ENCODE measurements at regions not wholly inside any gene's neighbourhood (a gene's known extent, or its start where the extent isn't known, plus 50 kb on each side); places are given as distances from the start of the nearest gene placed in this dataset.

DNA sequence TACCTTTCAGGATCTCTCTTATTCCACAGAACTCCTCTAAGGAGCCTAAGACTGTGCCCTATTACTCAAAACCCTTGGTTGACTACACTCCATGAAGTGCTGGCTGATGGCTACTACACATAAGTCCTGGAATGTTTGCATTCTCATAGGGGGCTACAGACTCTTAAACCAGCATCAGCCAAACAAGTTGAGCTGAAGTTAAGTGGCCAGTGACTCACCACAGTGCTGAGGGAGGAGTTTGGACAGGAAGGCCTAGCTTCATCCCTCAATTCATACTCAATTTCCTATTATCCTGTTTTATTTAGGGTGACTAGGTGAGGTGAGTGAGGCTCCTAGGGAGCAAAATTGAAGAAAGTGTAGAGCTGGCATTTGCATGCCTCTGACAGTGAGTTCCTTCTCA lies 246.7 kb downstream of the SMAD2 start:
- intact Hi-C loops (cut with DNase I) = no loop called here
- H3K9me3 ChIP-seq = no peaks in the 10 kb centered on the region
- no peak overlapping the region for H3K27ac ChIP-seq
- no peaks in the 10 kb centered on the region for H3K36me3 ChIP-seq
- TF ChIP-seq POLR2A (IDR thresholded peaks at IDR 0.05) = no peak
- TF ChIP-seq, protein P1, sequence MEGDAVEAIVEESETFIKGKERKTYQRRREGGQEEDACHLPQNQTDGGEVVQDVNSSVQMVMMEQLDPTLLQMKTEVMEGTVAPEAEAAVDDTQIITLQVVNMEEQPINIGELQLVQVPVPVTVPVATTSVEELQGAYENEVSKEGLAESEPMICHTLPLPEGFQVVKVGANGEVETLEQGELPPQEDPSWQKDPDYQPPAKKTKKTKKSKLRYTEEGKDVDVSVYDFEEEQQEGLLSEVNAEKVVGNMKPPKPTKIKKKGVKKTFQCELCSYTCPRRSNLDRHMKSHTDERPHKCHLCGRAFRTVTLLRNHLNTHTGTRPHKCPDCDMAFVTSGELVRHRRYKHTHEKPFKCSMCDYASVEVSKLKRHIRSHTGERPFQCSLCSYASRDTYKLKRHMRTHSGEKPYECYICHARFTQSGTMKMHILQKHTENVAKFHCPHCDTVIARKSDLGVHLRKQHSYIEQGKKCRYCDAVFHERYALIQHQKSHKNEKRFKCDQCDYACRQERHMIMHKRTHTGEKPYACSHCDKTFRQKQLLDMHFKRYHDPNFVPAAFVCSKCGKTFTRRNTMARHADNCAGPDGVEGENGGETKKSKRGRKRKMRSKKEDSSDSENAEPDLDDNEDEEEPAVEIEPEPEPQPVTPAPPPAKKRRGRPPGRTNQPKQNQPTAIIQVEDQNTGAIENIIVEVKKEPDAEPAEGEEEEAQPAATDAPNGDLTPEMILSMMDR (IDR thresholded peaks at IDR 0.05) = no peak
- no peaks in the 10 kb centered on the region for H3K4me1 ChIP-seq
- H3K4me3 ChIP-seq = no peak overlapping the region
- H3K27me3 ChIP-seq = no peaks in the 10 kb centered on the region
- DNase-seq (no peak), ATAC-seq (no peak)

DNA sequence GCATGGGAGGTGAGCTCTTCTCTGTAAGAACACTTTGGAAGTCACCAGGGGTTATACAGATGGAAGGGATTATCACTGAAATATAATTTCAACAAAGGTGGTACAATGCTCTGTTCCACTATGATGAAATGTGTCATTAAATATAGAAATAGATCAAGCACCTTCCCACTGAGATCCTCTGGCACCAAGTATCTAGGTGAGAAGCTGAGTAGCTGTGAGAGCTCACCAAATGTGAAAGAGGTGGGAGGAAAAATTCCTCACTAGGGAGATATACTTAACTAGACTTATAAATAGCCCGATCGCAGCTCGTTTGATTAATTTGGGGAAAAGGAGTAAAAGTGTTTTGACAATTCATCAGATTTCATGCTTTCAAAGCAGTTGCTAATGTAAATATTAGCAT lies 247.6 kb downstream of the SMAD2 start:
- no peak overlapping the region for H3K4me3 ChIP-seq
- H3K9me3 ChIP-seq = no peaks in the 10 kb centered on the region
- H3K27me3 ChIP-seq = no peaks in the 10 kb centered on the region
- ATAC-seq = no peak
- TF ChIP-seq POLR2A (IDR thresholded peaks at IDR 0.05) = no peak
- TF ChIP-seq, protein P1 (IDR thresholded peaks at IDR 0.05) = no peak
- no peaks in the 10 kb centered on the region for H3K4me1 ChIP-seq
- no peak overlapping the region for H3K27ac ChIP-seq
- intact Hi-C loops (cut with DNase I) = no loop called here
- DNase-seq = no peak
- WGBS (ENCODE audit: insufficient coverage, low coverage, low lambda C conversion rate, missing lambda C conversion rate) = 74% methylated on average over 3 of the region's 3 CpGs
- H3K36me3 ChIP-seq = no peaks in the 10 kb centered on the region

DNA sequence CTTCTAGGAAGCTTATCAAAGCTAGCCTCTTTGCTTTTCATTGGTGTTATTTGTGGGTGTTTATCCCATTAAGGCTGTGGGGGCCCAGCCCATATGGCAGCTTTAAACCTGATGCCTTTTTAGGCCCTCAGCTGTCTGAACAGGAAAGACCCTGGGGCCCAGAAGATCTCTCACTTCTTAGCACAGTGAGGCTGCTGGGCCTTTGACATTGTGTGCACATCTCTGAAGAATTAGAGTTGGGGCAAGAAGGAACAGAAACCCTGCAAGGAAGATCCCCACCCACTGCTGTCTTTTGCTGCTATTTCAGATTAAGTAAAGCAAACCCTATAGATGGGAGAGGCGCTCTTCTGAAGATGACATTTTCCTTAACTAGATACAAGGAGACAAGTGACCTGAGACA lies 250.0 kb downstream of the SMAD2 start:
- intact Hi-C loops (cut with DNase I) = no loop called here
- Histone ChIP-seq H3K27me3 (no peaks in the 10 kb centered on the region), H3K4me1 (no peaks in the 10 kb centered on the region), H3K9me3 (no peaks in the 10 kb centered on the region), H3K27ac (no peak overlapping the region), H3K4me3 (no peak overlapping the region), H3K36me3 (no peaks in the 10 kb centered on the region)
- DNase-seq (no peak), ATAC-seq (no peak)
- 67% methylated on average over 1 of the region's 1 CpG for WGBS (ENCODE audit: insufficient coverage, low coverage, low lambda C conversion rate, missing lambda C conversion rate)
- no peak for TF ChIP-seq POLR2A (IDR thresholded peaks at IDR 0.05)
- TF ChIP-seq, protein P1 (IDR thresholded peaks at IDR 0.05) = no peak

DNA sequence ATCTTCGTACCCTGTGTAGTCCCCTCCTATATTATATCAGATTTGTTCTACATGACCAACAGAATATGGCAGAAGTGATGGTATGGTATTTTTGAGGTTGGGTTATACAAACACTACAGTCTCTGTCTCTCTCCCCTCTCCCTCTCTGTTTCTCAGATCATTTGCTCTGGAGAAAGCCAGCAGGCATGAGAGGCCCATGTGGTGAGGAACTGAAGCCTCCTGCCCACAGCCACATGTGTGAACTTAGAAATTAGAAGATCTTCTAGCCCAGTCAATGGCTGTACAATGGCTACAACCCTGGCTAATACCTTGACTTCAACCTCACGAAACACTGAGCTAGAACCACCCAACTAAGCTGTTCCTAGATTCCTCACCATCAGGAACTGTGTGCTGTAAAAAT lies 250.6 kb downstream of the SMAD2 start:
- DNase-seq (no peak), ATAC-seq (no peak)
- 52% methylated on average over 2 of the region's 2 CpGs for WGBS (ENCODE audit: insufficient coverage, low coverage, low lambda C conversion rate, missing lambda C conversion rate)
- no peak overlapping the region for H3K27ac ChIP-seq
- intact Hi-C loops (cut with DNase I) = no loop called here
- no peaks in the 10 kb centered on the region for H3K9me3 ChIP-seq
- TF ChIP-seq POLR2A (IDR thresholded peaks at IDR 0.05) = no peak
- TF ChIP-seq, protein P1 (IDR thresholded peaks at IDR 0.05) = no peak
- H3K4me3 ChIP-seq = no peak overlapping the region
- no peaks in the 10 kb centered on the region for H3K36me3 ChIP-seq
- H3K4me1 ChIP-seq = no peaks in the 10 kb centered on the region
- H3K27me3 ChIP-seq = no peaks in the 10 kb centered on the region

DNA sequence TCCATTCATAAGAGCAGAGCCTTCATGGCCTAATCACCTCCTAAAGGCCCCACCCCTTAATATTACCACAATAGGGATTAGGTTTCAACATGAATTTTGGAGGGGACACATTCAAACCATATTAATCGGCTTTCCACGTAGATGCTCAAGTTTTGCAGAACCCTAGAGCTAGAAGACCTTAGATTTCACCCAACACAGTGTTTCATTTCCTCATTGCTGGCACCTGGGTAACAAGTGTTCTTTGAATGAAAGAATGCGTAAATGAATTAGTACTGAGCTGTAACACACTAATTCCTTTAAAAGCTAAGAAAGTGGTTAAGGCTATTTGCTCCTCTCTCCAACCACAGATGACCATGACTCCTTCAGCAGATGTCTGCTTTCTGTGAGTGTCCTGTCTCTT lies 252.5 kb downstream of the SMAD2 start:
- DNase-seq = no peak
- 93% methylated on average over 3 of the region's 3 CpGs for WGBS (ENCODE audit: insufficient coverage, low coverage, low lambda C conversion rate, missing lambda C conversion rate)
- ATAC-seq = no peak
- H3K27ac ChIP-seq = no peak overlapping the region
- no peak for TF ChIP-seq POLR2A (IDR thresholded peaks at IDR 0.05)
- TF ChIP-seq, protein P1 (IDR thresholded peaks at IDR 0.05) = no peak
- no peak overlapping the region for H3K4me3 ChIP-seq
- no peaks in the 10 kb centered on the region for H3K36me3 ChIP-seq
- intact Hi-C loops (cut with DNase I) = no loop called here
- H3K27me3 ChIP-seq = no peaks in the 10 kb centered on the region
- H3K9me3 ChIP-seq = no peaks in the 10 kb centered on the region
- H3K4me1 ChIP-seq = no peaks in the 10 kb centered on the region

Measured in right lobe of liver (tissue), 6 donors.